Activated CD4-positive, CD25-positive, alpha-beta regulatory T cell treated with anti-CD3 and anti-CD28 coated beads, Interleukin-2, amount 50 U/mL, for 24 hours (primary cell): ENCODE measurements at regions not wholly inside any gene's neighbourhood (a gene's known extent, or its start where the extent isn't known, plus 50 kb on each side); places are given as distances from the start of the nearest gene placed in this dataset.
"Not testable (repeated sequence)": the region's sequence is repeated elsewhere in the genome, so short reads cannot be mapped to it uniquely, and the experiment has no call there.

Source experiments
- ATAC-seq, 2 donors: fragments of 150-1000 bp; cut with Tn5 transposase; one replicate each; pipeline ENCODE4 v1.10.0; 2021; ENCODE audit warnings: mild to moderate bottlenecking in 1 of 2, moderate library complexity in 1 of 2

GRCh38 chr7:50251765-50252164, 52.8 kb upstream of the IKZF1 start:
- no peak for ATAC-seq

GRCh38 chr7:50246551-50246950, 58.0 kb upstream of the IKZF1 start:
- no peak for ATAC-seq

- ATAC-seq: not testable (repeated sequence)
These were observed 62.4 kb upstream of the IKZF1 start for GRCh38 chr7:50242111-50242510.

- ATAC-seq: peak; percentile 41 to 55
These were observed 63.8 kb upstream of the IKZF1 start for GRCh38 chr7:50240699-50241098.

GRCh38 chr7:50229964-50230363, 74.6 kb upstream of the IKZF1 start:
- no peak for ATAC-seq

- ATAC-seq: no peak
These were observed 76.4 kb upstream of the IKZF1 start for GRCh38 chr7:50228148-50228547.

GRCh38 chr7:50227726-50228125, 76.8 kb upstream of the IKZF1 start:
- no peak for ATAC-seq

- ATAC-seq: peak; percentile 75 to 79
These were observed 77.8 kb upstream of the IKZF1 start for GRCh38 chr7:50226669-50227068.

GRCh38 chr7:50226145-50226544, 78.4 kb upstream of the IKZF1 start:
- no peak for ATAC-seq

- no peak for ATAC-seq
These were observed 83.1 kb upstream of the IKZF1 start for GRCh38 chr7:50221433-50221832.

GRCh38 chr7:50221028-50221427, 83.5 kb upstream of the IKZF1 start:
- no peak for ATAC-seq

GRCh38 chr7:50220273-50220672, 84.2 kb upstream of the IKZF1 start:
- no peak for ATAC-seq

- no peak for ATAC-seq
These were observed 86.7 kb upstream of the IKZF1 start for GRCh38 chr7:50217821-50218281.

GRCh38 chr7:50217401-50217800, 87.1 kb upstream of the IKZF1 start:
- no peak for ATAC-seq

GRCh38 chr7:50216626-50217025, 87.9 kb upstream of the IKZF1 start:
- ATAC-seq: no peak

GRCh38 chr7:50214771-50215170, 89.7 kb upstream of the IKZF1 start:
- no peak for ATAC-seq

- ATAC-seq: no peak
These were observed 90.3 kb upstream of the IKZF1 start for GRCh38 chr7:50214126-50214670.

GRCh38 chr7:50213622-50214017, 90.9 kb upstream of the IKZF1 start:
- no peak for ATAC-seq

GRCh38 chr7:50212666-50213621, 91.6 kb upstream of the IKZF1 start:
- no peak for ATAC-seq

GRCh38 chr7:50212016-50212325, 92.5 kb upstream of the IKZF1 start:
- no peak for ATAC-seq

- no peak for ATAC-seq
These were observed 93.1 kb upstream of the IKZF1 start for GRCh38 chr7:50211130-50212015.

GRCh38 chr7:50210706-50211115, 93.8 kb upstream of the IKZF1 start:
- no peak for ATAC-seq

- peak; percentile 76 to 77 for ATAC-seq
These were observed 94.9 kb upstream of the IKZF1 start for GRCh38 chr7:50209461-50210135.
